CD4-positive, alpha-beta T cell (primary cell): ENCODE measurements at regions not wholly inside any gene's neighbourhood (a gene's known extent, or its start where the extent isn't known, plus 50 kb on each side); places are given as distances from the start of the nearest gene placed in this dataset.

Experiments
- ATAC-seq: fragments of 200-7000 bp; cut with Tn5 transposase; one replicate; pipeline ENCODE4 v1.10.0; 2022; ENCODE audit warnings: mild to moderate bottlenecking; ENCODE audit not compliant: poor library complexity
- CTCF ChIA-PET: fragments of 350-600 bp; sonication (Branson Sonifier 250); formaldehyde crosslinking; loops from one replicate; lab custom pipeline; 2021; ENCODE audit warnings: antibody characterized with exemption, inconsistent platforms; lab: Charles Lee
- POLR2A ChIA-PET: fragments of 350-600 bp; sonication (Branson Sonifier 250); formaldehyde crosslinking; loops from one replicate; lab custom pipeline; 2021; ENCODE audit warnings: antibody characterized with exemption, inconsistent platforms; lab: Charles Lee
- DNase-seq, 14 experiments: peaks; one replicate each; pipeline ENCODE4 v3.0.0-alpha.2; 2013 to 2020; ENCODE audit warnings: mixed read lengths in 2 of 14
- H3K27ac ChIP-seq, 2 donors: one replicate each; pipeline versions ENCODE4 v1.5.1 to v1.7.0; 2013; ENCODE audit warnings: low read length in 2 of 2, low read depth in 1 of 2, mild to moderate bottlenecking in 1 of 2
- H3K27me3 ChIP-seq, 2 experiments: 1 replicate in 1 of 2; 2 replicates in 1 of 2; pipeline versions ENCODE4 v1.6.1 to v1.7.0; 2013; ENCODE audit warnings: low read length in 2 of 2, control low read depth in 1 of 2, mild to moderate bottlenecking in 1 of 2, moderate library complexity in 1 of 2; ENCODE audit not compliant: insufficient read depth in 2 of 2, control insufficient read depth in 1 of 2
- H3K36me3 ChIP-seq: one replicate; pipeline ENCODE4 v1.6.1; 2013; ENCODE audit warnings: low read length, control low read depth; ENCODE audit not compliant: insufficient read depth
- H3K4me1 ChIP-seq: one replicate; pipeline ENCODE4 v1.6.1; 2013; ENCODE audit warnings: low read length, control low read depth; ENCODE audit not compliant: insufficient read depth
- H3K4me3 ChIP-seq: one replicate; pipeline ENCODE4 v1.5.1; 2013; ENCODE audit warnings: mild to moderate bottlenecking, low read length, moderate library complexity
- H3K9me3 ChIP-seq, 2 experiments: 1 replicate in 1 of 2; 2 replicates in 1 of 2; pipeline versions ENCODE4 v1.6.1 to v1.7.0; 2013; ENCODE audit warnings: low read length in 2 of 2, mild to moderate bottlenecking in 2 of 2, control low read depth in 1 of 2, moderate library complexity in 1 of 2; ENCODE audit not compliant: control insufficient read depth in 1 of 2, insufficient read depth in 1 of 2
- H3K27ac Mint-ChIP-seq: one replicate; pipeline ENCODE4 v1.8.0; 2020; ENCODE audit warnings: mixed read lengths
- H3K27me3 Mint-ChIP-seq: one replicate; pipeline ENCODE4 v1.8.0; 2021; ENCODE audit warnings: mixed read lengths
- H3K36me3 Mint-ChIP-seq: one replicate; pipeline ENCODE4 v1.8.0; 2021; ENCODE audit warnings: low read depth, mixed read lengths
- H3K4me1 Mint-ChIP-seq: one replicate; pipeline ENCODE4 v1.8.0; 2021; ENCODE audit warnings: low read depth, mixed read lengths
- H3K4me3 Mint-ChIP-seq: one replicate; pipeline ENCODE4 v1.8.0; 2020; ENCODE audit warnings: mild to moderate bottlenecking, mixed read lengths
- H3K9me3 Mint-ChIP-seq: one replicate; pipeline ENCODE4 v1.8.0; 2020; ENCODE audit warnings: mixed read lengths
- CTCF ChIP-seq: fragments of 200-600 bp; IDR thresholded peaks from one replicate; pipeline ENCODE4 v1.8.0; 2022; ENCODE audit warnings: antibody characterized with exemption, mild to moderate bottlenecking
- intact Hi-C, 2 experiments: fragments of 100-400 bp; cut with DNase I in 1 of 2; cut with micrococcal nuclease in 1 of 2; formaldehyde crosslinking; loops; one replicate each; pipeline versions ENCODE4 v1.15.1 to v1.9.0; 2023 to 2025; cut with DNase I, micrococcal nuclease

GRCh38 chr15:61720197-61720704 lies 340.0 kb downstream of the VPS13C start:
- no peak for TF ChIP-seq CTCF
- H3K36me3 ChIP-seq, result no peaks in the 10 kb centered on the region
- peaks cover 46% of the 10 kb centered on the region for H3K27me3 Mint-ChIP-seq
- CTCF ChIA-PET, result no interaction called here
- intact Hi-C loops, result no loop called here
- no peak overlapping the region for H3K27ac ChIP-seq
- ATAC-seq, result no peak
- no peaks in the 10 kb centered on the region for H3K9me3 Mint-ChIP-seq
- H3K4me3 Mint-ChIP-seq, result no peak overlapping the region
- no peaks in the 10 kb centered on the region for H3K36me3 Mint-ChIP-seq
- no peak overlapping the region for H3K27ac Mint-ChIP-seq
- no peaks in the 10 kb centered on the region for H3K9me3 ChIP-seq
- H3K4me3 ChIP-seq, result no peak overlapping the region
- H3K27me3 ChIP-seq, result peaks cover 0 to 2% of the 10 kb centered on the region in 2 experiments
- H3K4me1 ChIP-seq, result no peaks in the 10 kb centered on the region
- DNase-seq, result no peak
- POLR2A ChIA-PET, result no interaction called here
- H3K4me1 Mint-ChIP-seq, result no peaks in the 10 kb centered on the region

GRCh38 chr15:61715082-61715481 lies 345.2 kb downstream of the VPS13C start:
- POLR2A ChIA-PET, result no interaction called here
- intact Hi-C loops, result no loop called here
- CTCF ChIA-PET, result no interaction called here
- Histone ChIP-seq H3K27me3 (peaks cover 0 to 2% of the 10 kb centered on the region in 2 experiments), H3K4me1 (no peaks in the 10 kb centered on the region), H3K27ac (no peak overlapping the region), H3K36me3 (no peaks in the 10 kb centered on the region), H3K4me3 (no peak overlapping the region), H3K9me3 (no peaks in the 10 kb centered on the region)
- Mint-ChIP-seq H3K36me3 (no peaks in the 10 kb centered on the region), H3K27ac (no peak overlapping the region), H3K4me3 (no peak overlapping the region), H3K4me1 (no peaks in the 10 kb centered on the region), H3K27me3 (peaks cover 27% of the 10 kb centered on the region), H3K9me3 (no peaks in the 10 kb centered on the region)
- ATAC-seq (no peak), DNase-seq (no peak)
- TF ChIP-seq CTCF, result no peak

GRCh38 chr15:61712129-61712759 lies 348.0 kb downstream of the VPS13C start:
- Histone ChIP-seq H3K9me3 (no peaks in the 10 kb centered on the region), H3K4me3 (no peak overlapping the region), H3K27me3 (peaks cover 0 to 2% of the 10 kb centered on the region in 2 experiments), H3K27ac (no peak overlapping the region), H3K36me3 (no peaks in the 10 kb centered on the region), H3K4me1 (no peaks in the 10 kb centered on the region)
- Mint-ChIP-seq H3K4me1 (no peaks in the 10 kb centered on the region), H3K9me3 (no peaks in the 10 kb centered on the region), H3K4me3 (no peak overlapping the region), H3K36me3 (no peaks in the 10 kb centered on the region), H3K27ac (no peak overlapping the region), H3K27me3 (peaks cover 10% of the 10 kb centered on the region)
- no peak for DNase-seq
- TF ChIP-seq CTCF, result no peak
- no peak for ATAC-seq
- POLR2A ChIA-PET, result no interaction called here
- CTCF ChIA-PET, result no interaction called here
- intact Hi-C loops, result no loop called here
